Activated CD4-positive, alpha-beta T cell treated with anti-CD3 and anti-CD28 coated beads for 48 hours (primary cell): ENCODE measurements at regions not wholly inside any gene's neighbourhood (a gene's known extent, or its start where the extent isn't known, plus 50 kb on each side); places are given as distances from the start of the nearest gene placed in this dataset.
"Not testable (repeated sequence)": the region's sequence is repeated elsewhere in the genome, so short reads cannot be mapped to it uniquely, and the experiment has no call there.

Experiments
- DNase-seq: peaks from one replicate; pipeline ENCODE4 v3.0.0-alpha.2; 2020

DNA sequence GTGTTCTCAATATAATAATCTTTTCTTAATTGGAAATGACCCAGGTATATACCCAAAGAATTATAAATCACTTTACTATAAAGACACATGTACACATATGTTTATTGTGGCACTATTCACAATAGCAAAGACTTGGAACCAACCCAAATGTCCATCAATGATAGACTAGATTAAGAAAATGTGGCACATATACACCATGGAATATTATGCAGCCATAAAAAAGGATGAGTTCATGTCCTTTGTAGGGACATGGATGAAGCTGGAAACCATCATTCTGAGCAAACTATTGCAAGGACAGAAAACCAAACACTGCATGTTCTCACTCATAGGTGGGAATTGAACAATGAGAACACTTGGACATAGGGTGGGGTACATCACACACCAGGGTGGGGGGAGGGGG is 56.8 kb downstream of the SCGB2B2 start:
- DNase-seq = not testable (repeated sequence)

DNA sequence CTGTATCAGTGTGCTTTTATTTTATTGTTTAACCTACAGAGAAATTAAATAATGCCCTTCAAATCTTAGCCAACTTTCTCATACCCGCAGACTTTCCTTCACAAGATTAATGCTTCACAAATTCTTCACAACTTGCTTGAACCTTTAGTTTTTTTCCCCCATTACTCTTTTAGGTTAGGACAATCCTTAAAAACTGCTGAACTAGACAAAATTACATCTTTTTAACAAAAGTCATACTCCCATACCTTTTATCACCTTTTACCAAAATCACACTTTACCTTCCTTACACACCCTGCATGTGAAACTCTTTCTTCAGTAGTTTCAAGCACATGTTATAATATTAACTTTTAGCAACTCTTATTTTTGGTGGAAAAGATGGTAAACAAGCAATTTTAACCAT is 58.5 kb downstream of the SCGB2B2 start:
- DNase-seq = no peak

DNA sequence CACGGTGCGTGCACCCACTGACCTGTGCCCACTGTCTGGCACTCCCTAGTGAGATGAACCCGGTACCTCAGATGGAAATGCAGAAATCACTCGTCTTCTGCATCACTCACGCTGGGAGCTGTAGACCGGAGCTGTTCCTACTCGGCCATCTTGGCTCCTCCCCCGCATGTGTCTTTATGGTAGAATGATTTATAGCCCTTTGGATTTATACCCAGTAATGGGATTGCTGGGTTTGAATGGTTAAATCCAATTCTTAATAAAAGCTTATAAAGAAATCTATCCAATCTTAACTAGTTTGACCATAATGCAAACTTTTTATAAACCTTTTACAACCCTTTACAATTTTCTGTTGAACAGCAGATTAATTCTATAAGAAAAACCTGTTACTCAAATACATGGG is 59.0 kb downstream of the SCGB2B2 start:
- not testable (repeated sequence) for DNase-seq

DNA sequence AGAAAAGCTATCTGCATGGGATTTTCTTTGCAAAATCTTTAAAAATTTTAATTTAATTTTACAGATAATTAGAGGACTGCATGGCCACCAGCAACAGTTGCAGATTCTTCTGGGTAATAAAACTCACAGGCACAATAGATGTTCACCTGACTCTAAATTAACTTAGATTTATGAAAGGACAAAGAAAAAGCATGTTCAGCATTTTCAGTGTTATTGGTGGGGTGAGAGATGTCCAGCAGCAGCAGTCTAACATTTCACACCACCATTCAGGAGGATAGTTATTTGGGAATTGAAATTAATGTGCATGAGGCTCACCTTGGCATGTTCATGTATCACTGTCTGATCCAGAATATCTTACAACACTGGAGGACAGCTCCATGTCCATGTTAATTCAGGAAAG is 74.0 kb downstream of the SCGB2B2 start:
- no peak for DNase-seq

DNA sequence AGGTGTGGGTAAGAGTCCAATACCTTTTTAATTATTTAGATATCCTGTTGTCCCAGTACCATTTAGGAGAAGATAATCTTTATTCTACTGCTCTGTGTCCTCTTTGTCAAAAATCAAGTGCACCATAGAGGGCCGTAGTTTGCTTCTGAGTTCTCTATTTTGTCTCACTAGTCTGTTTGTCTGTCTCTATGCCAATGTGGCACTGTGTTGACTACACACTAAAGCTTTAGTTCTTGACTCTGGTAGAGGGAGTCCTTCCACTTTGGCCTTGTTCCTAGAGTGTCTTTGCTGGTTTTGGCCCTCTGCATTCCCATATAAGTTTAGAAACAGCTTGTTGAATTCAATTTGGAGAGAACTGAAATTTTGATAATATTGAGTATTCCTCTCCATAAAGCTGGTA is 75.9 kb downstream of the SCGB2B2 start:
- no peak for DNase-seq

DNA sequence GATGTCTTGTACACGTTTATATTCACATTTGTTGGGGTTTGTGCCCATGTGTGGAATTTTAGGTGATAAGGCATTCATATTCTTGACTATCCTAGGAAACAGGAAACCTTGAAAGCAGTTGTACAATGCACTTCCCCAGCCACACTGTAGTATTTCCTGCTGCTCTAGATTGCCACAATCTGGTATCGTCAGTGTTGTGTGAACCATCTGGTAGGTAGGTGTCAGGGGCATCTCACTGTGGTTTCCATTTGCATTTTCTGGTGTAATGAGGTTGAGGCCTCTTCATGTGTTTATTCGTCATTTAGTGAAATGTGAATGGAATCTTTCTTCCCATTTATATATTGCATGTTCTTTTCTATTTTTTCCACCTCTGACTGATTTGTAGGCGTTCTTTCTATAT is 76.6 kb downstream of the SCGB2B2 start:
- DNase-seq = no peak

DNA sequence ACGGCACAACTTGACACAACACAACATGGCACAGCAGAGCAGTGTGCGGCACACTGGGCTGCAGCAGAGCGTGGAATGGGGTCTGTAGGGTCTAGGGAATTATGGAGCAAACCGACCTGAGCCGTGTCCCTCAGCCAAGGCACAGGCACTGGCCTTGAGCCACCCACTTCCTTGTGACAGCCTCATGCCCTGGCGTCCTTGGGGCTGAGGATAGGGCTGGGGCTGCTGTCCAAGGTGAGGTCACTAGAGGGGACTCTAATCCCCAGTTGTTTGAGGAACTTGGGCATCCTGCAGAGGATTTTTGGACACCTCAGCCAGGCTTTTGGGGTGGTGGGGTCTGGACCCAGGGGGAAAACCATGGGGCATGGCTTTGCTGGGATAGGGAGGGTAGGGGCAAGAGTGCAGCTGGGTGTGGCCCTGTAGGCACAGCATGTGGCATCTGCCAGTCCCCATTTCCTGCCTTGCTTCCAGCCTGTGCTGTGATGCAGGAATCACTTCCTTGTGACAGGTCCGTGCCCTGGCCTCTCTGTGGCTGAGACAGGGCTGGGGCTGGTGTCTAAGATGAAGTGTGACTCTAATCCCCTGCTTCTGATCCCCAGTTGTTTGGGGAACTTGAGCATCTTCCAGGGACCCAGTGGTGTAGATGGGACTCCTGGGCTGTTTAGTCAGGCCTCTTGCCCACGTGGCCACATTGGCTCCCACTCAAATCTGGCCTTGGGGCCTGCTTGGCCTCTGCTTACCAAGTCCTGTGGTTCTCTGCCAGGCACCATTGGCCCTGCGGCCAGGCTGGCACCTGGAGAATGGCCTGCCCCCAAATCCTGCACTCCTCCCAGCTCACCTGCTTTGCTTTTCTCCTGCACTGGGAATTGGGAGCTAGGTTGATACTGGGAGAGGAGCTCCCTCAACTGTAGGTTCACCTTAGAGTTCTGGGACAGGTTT is 78.5 kb downstream of the SCGB2B2 start:
- DNase-seq = no peak

DNA sequence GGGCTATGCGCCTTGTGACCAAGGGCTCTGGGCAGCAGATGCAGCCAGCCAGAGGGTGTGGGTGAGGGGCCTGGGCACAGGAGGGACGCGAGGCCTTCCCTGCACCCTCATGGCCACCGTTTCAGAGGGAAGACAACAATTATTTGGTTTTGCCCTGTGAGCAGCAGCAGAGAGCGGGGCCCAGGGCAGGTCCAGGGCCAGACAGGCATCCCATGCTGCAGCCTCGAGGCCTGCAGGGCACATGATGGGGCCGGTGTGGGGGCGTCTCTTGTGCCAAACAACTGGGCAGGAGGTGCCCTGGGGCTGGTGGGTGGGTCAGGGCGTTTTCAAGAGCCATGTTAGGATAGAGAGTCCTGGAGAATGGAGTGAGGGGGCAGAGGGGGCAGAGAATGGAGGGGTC is 79.4 kb downstream of the SCGB2B2 start:
- no peak for DNase-seq

DNA sequence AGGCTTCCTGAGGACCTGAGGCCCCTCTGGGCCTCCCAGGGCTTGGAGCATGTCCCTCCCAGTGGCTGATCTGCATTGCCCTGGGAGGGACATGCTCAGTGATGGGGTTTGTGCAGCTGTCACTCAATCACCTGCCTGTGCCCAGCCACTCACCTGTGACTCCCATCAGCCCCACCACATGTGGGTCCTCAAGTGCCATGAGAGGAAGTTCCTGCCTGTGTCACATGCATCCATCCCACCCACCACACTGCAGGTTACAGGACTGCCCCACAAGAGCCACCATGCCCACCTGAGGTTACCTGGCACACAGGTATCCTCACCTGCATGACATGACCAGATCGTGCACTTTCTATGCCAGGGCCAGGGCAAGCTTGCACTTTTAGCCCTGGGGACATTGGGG is 80.0 kb downstream of the SCGB2B2 start:
- DNase-seq = no peak

DNA sequence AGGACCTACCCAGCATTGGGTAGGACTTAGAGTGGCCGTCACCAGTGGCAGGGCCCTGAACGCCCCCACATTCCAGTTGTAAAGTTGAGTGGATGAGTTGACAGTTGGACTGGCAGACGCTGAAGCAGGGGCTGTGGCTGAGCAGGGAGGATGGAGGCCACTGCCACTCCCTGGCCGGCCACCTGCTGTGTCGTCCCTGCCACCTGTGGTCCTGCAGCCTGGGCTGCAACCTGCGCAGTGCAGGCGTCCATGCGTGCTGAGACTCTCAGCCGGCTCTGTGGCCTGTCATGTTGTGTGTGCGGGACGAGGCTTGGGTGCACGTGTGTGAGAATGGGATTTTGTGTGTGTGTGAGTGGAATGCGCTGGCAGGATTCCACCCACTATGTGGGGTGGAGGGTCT is 80.8 kb downstream of the SCGB2B2 start:
- DNase-seq = no peak

DNA sequence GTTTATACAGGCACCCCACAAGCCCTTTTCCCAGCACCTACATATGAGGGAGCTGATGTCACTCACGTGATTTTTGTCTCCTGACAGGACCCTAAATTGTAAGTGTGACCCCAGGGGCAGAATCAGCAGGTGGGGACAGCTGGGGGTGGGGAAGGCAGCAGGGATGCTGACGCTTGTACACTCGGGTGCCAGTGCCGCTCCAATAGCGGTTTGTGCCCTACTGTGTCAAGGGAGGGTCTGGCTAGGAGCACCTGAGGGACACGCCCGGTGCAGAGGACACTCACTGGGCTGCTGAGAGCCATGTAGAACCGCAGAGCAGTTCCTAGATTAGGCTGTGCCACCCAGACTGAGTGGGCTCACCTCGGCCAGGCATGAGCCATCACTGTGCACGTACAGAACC is 81.3 kb downstream of the SCGB2B2 start:
- no peak for DNase-seq

DNA sequence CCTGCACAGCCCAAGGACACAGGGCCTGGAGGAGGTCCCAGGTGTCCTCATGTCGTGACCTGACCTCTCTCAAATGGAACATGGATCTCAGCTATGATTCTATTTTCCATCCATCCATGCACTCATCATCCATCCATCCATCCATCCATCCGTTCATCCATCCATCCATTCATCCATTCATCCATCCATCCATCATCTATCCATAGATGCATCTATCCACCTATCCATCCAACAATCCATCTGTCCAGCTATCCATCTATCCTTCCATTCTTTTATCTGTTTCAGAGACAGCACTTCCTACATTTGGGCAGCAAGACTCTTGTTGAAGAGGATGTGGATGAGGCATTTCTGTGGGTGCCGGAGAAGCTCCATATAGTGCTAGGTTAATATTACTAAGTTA is 86.7 kb downstream of the SCGB2B2 start:
- DNase-seq = no peak

DNA sequence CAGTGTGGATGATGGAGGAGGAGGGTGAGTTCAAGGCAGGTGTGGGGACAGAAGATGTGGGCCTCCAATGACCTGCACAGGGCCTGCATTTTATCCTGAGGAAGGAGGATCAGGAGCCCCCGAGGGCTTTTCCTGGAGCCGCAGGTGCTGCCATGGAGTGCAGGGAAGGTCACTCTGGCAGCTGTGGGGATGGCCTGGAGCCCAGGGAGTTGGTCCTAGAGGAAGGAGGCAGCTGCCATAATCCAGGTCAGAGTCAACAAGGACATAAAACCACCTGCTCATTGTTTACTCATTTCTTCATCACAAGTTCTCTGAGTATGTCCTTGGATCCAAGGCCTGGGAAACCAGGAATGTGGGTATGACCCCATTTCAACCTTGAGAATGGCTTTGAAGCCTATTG is 87.2 kb downstream of the SCGB2B2 start:
- DNase-seq = no peak

DNA sequence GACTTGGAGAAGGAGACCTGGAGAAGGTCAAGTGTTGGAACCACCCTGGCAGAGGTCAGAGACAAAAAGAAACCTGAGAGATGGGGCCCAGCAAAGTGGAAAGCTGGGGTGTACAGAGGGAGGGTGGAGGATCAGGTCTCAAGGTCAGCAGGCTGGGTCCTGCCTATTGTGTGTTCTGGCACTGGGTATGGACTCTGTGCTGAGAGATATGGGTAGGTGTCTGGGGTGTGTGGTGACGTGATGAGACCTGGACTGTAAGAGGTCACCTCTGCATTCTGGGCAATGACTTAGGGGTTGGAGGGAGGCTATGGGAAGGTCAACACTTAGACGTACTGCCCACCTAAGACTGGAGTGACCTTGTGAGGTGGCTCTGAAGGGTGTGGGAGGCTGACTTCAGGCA is 88.1 kb downstream of the SCGB2B2 start:
- no peak for DNase-seq

DNA sequence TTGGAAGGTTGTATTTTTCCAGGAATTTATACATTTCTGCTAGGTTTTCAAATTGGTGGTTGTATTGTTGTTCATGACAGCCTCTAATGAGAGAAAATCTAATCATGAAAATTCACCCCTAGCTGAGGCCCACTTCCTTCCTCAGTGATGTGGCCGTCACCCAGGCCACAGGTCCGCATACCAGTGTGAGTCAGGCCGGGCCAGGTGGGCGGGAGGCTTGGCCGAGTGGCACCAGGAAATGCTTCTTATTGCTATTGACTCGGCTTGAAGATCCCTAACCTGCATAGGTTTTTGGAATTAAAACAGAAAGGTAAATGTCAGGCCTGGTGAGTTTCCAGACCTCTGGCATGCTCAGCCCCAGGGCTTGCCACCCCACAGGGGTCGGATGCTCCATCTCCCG is 88.7 kb downstream of the SCGB2B2 start:
- DNase-seq = peak; percentile 11

DNA sequence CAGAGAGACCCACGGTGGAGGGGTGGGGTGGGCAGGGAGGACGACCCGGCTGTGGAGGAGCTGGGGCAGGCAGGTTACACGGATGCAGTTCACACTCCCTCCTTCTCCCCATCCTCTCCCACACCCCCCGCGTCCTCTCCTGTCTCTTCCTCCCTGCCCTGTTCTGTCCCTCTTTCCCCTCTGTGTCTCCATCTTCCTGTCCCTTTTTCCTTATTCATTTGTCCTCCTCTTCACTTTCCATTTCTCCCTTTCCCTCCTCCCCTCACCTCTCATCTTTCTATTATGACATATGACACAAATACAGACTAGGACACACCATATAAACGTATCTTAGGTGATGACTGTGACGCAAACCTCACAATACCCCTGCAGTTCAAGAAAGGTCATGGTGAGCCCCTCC is 96.6 kb downstream of the SCGB2B2 start:
- no peak for DNase-seq

DNA sequence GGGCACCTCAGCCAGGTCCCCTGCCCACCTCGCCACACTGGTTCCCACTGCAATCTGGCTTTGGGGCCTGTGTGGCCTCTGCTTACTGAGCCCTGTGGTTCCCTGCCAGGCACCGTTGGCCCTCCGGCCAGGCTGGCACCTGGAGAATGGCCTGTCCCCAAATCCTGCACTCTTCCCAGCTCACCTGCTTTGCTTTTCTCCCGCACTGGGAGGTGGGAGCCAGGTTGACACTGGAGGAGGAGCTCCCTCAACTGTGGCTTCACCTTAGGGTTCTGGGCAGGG is 97.0 kb downstream of the SCGB2B2 start:
- DNase-seq = no peak

DNA sequence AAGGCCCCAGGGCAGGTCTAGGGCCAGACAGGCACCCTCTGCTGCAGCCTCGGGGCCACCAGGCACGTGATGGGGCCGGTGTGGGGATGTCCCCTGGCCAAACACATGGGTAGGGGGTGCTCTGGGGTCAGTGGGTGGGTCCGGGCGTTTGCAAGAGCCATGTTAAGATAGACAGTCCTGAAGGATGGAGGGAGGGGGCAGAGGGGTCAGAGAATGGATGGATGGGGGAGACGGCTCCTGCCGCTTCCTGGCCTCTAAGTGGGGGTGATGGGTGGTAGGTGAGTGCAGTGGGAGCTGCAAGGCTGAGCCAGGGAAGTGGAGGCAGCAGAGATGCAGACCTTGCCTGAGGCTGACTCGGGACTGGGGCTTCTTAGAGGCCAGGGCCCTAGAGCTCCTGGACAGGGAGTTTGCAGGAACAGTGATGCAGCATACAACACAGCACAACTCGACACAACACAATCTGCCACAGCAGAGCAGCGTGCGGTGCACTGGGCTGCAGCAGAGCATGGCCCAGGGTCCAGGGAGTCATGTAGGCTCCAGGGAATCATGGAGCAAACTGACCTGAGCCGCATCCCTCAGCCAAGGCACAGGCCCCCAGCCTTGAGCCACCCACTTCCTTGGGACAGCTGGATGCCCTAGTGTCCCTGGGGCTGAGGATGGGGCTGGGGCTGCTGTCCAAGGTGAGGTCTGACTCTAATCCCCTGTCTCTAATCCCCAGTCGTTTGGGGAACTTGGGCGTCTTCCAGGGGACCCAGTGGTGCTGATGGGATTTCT is 97.5 kb downstream of the SCGB2B2 start:
- DNase-seq = no peak

DNA sequence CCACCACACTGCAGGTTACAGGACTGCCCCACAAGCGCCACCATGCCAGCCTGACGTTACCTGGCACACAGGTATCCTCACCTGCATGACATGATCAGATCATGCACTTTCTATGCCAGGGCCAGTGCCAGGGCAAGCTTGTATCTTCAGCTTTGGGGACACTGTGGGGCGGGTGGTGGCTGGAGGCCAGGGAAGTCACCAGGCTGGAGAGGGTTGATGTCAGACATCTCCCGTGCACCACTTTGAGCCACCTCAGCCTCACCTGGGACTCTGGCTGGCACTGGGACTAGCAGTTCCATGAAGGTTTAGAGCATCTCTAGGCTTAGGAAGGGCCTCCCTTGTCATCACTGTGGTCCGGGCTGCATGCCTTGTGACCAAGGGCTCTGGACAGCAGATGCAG is 97.2 kb downstream of the WTIP start:
- DNase-seq = no peak

DNA sequence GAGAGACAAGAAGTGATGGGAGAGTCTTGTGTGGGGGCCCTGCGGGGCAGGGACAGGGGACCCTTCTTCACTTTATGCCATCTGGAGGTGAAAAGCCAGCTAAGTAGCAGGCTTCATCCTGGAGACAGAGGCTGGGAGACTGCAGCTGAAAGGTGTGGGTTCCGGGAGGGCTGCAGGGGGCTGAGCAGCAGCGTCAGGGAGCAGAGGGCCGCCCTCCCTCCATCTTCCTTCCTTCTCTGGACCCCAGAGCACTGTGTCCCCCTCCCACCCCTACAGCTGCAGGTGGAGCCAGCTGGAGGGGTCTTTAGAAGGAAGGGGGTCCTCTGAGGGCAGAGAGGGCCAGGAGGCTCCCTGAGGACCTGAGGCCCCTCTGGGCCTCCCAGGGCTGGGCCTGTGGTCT is 96.6 kb downstream of the WTIP start:
- no peak for DNase-seq

DNA sequence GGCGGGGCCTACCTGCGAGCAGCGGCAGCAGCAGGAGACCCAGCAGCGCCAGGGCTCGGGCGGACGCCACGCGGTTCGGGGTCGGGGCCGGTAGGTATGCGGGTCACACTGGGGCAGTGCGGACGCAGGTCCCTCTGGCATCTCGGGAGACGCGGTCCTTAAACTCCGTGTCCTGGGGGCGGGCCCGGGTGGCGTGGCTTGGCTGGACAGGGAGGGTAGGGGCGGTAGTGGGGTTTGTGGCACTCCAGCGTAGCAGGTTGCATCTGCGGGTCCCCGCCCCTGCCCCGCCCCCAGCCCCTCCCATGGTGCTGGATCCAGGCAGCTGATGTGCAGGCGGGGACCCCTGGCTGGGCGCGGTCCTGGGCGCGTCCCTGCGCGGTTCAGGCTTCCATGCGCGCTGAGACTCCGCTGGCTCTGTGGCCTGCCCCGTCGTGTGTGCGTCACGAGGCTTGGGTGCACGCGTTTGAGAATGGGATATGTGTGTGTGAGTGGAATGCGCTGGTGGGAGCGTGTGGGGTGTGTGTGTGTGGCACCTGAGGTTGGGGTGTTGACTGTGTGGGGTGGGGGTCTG is 96.1 kb downstream of the WTIP start:
- DNase-seq = no peak

DNA sequence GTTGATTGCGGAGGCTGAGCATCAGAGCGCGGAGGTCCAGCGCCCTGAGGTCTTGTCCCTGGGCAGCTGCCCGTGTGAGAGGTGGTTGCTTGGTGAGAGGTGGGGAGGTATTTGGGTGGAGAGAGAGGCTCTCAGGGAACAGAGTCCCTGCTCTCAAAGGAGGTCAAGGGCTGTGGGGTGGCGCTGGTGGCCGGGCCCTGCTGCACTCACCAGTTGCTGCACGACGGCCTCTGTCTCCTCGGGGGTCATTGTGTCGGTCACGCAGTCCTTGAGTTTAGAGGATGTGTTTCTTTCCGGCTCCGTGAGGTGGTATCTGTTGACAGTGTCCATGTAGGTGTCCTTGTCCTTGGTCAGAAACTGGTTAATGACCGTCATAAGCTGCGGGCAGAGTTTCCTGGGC is 95.5 kb downstream of the WTIP start:
- DNase-seq = no peak

DNA sequence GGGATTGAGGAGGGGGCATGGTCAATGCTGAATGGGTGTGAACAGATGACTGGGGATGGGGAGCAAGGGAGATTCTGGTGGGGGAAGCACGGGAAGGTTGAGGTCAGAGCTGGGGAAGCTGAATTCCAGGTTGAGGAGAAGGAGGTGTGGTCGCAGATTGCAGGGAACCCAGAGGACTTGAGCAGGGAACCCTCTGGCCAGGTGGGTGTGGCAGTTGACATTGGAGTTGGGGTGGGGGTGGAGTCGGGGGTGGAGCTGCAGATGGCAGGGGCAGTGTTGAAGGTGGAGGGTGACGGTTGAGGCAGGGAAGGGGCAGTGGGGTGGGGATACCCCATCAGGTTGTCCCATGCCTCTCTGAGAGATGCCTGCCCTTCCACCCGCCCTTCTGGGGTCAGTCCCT is 94.7 kb downstream of the WTIP start:
- DNase-seq = no peak

DNA sequence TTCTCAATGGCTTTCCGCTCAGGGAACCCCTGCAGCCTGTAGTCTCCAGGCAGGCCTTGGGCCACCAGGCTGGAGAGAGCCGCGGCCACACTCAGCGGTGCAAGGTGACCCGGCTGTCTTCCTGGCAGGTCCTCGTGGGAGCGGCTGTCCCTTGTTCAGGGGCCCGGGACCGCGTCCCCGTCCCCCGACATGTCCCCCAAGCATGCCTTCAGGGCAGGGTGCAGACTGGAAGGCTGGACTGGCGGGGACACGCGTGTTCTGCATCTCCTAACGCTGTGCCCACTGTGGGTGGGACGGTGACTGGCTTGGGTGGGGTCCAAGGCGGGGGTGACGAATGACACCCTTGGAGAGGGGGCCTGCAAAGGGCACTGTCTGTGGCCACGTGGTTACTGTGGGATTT is 93.6 kb downstream of the WTIP start:
- no peak for DNase-seq
